Heart left ventricle (tissue), 16 donors: ENCODE measurements at regions not wholly inside any gene's neighbourhood (a gene's known extent, or its start where the extent isn't known, plus 50 kb on each side); places are given as distances from the start of the nearest gene placed in this dataset.

Experiments used
- ATAC-seq, 4 donors: fragments of 200-7000 bp; cut with Tn5 transposase; one replicate each; pipeline ENCODE4 v1.9.1; 2020 to 2022; ENCODE audit warnings: moderate library complexity in 4 of 4, mild to moderate bottlenecking in 3 of 4, moderate number of reproducible peaks in 1 of 4
- DNase-seq, 5 donors: peaks; one replicate each; pipeline ENCODE4 v3.0.0-alpha.2; 2020
- H3K27ac ChIP-seq, 12 donors: fragments of 200-600 bp; sonication (generic) in 4 of 12; one replicate each; pipeline versions ENCODE4 v1.5.0 to v1.8.0; 2016 to 2022; ENCODE audit warnings: mild to moderate bottlenecking in 2 of 12
- H3K27me3 ChIP-seq, 9 donors: fragments of 200-600 bp; sonication (generic) in 2 of 9; one replicate each; pipeline versions ENCODE4 v1.5.1 to v1.8.0; 2016 to 2022; ENCODE audit warnings: mild to moderate bottlenecking in 3 of 9
- H3K36me3 ChIP-seq, 9 donors: fragments of 200-600 bp; sonication (generic) in 2 of 9; one replicate each; pipeline versions ENCODE4 v1.5.0 to v1.8.0; 2018 to 2022; ENCODE audit warnings: mild to moderate bottlenecking in 2 of 9
- H3K4me1 ChIP-seq, 12 donors: fragments of 200-600 bp; sonication (generic) in 4 of 12; one replicate each; pipeline versions ENCODE4 v1.5.0 to v1.8.0; 2016 to 2022; ENCODE audit warnings: mild to moderate bottlenecking in 3 of 12
- H3K4me3 ChIP-seq, 12 donors: fragments of 200-600 bp; sonication (generic) in 4 of 12; one replicate each; pipeline versions ENCODE4 v1.5.0 to v1.8.0; 2017 to 2022; ENCODE audit warnings: mild to moderate bottlenecking in 9 of 12, moderate library complexity in 4 of 12
- H3K9me3 ChIP-seq, 12 donors: fragments of 200-600 bp; sonication (generic) in 4 of 12; one replicate each; pipeline versions ENCODE4 v1.5.0 to v1.8.0; 2016 to 2022; ENCODE audit warnings: mild to moderate bottlenecking in 1 of 12
- POLR2A ChIP-seq, 2 donors: fragments of 450-650 bp; IDR thresholded peaks; one replicate each; pipeline ENCODE4 v1.6.1; 2017; ENCODE audit warnings: antibody characterized with exemption in 2 of 2, mild to moderate bottlenecking in 2 of 2, moderate library complexity in 2 of 2
- WGBS, 4 donors: extraction: QIAGEN DNeasy Blood & Tissue Kit in 2 of 4; methylation state at CpG; one replicate each; pipeline versions ENCODE4 v1.1.5 to v1.1.7; 2013 to 2018; 5-methylcytosine and 5-hydroxymethylcytosine counted together
- intact Hi-C, 10 donors: fragments of 100-400 bp; cut with DNase I; formaldehyde crosslinking; loops; one replicate each; pipeline versions ENCODE4 v1.11.1 to v1.14.2; 2022
- TF ChIP-seq, protein P1 (sequence below), 12 donors: fragments of 200-600 bp; sonication (generic) in 4 of 12; IDR thresholded peaks; one replicate each; pipeline versions ENCODE4 v1.5.0 to v1.8.0; 2018 to 2022; ENCODE audit warnings: antibody characterized with exemption in 12 of 12, mild to moderate bottlenecking in 5 of 12
- donor health status: ischemic (EF 13 %, LVEDD 7.1; RV severe dilation, severe dysfunction).
- donor health status: healthy with polysubstance abuse.
- donor health status: DM: no; HTN: yes; CAD: no.
- donor health status: DM: no; HTN: no; CAD: no.
- donor health status: ischemic (EF 25% LVEDD 6.9; RV normal size, moderate dysfunction).
- donor health status: ischemic (EF 25% LVEDD 5.7; RV mildly dilated, moderate dysfunction).
- donor health status: healthy.
- donor health status: DM: yes; HTN: yes; CAD: no.
- donor health status: ischemic (EF 35%, LVEDD 5.7; RV mildly dilated, moderate dysfunction).
- donor health status: nonischemic (EF 11% LVEDD 7.7; RV severe dilation, severe dysfunction).
- donor health status: DM: yes; HTN: yes; CAD: no.
- donor health status: PGD.
- donor health status: ischemic (EF 29% LVEDD 5.4; RV normal size, mild dysfunction).
- donor health status: nonischemic (EF 23%, LVEDD 6.1; RV moderate dilation, normal function).

DNA sequence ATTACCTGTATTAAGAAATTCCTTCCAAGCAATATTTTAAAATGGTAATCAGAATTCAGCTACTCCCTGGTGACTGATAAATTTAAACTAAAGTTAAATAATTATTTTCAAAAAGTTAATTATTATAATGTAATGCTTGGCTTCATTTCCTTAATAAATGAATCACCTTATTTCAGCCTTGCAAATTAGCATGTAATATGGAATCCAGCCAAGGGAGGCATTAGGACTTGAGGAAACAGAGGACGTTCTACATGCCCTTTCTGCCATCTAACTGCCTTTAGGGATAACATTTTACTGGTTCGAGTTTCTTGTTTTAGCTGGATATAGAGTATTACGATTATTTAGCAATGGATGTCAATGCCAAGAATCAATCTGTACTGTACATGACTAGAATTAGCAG is 636.3 kb downstream of the TSN start:
- Histone ChIP-seq H3K27me3 (no peaks in the 10 kb centered on the region), H3K9me3 (peaks cover 0 to 13% (median 8%) of the 10 kb centered on the region in 12 donors), H3K27ac (no peak overlapping the region), H3K4me1 (no peaks in the 10 kb centered on the region), H3K4me3 (no peak overlapping the region), H3K36me3 (no peaks in the 10 kb centered on the region)
- intact Hi-C loops = no loop called here
- no peak for ATAC-seq
- DNase-seq = no peak
- TF ChIP-seq, protein P1, sequence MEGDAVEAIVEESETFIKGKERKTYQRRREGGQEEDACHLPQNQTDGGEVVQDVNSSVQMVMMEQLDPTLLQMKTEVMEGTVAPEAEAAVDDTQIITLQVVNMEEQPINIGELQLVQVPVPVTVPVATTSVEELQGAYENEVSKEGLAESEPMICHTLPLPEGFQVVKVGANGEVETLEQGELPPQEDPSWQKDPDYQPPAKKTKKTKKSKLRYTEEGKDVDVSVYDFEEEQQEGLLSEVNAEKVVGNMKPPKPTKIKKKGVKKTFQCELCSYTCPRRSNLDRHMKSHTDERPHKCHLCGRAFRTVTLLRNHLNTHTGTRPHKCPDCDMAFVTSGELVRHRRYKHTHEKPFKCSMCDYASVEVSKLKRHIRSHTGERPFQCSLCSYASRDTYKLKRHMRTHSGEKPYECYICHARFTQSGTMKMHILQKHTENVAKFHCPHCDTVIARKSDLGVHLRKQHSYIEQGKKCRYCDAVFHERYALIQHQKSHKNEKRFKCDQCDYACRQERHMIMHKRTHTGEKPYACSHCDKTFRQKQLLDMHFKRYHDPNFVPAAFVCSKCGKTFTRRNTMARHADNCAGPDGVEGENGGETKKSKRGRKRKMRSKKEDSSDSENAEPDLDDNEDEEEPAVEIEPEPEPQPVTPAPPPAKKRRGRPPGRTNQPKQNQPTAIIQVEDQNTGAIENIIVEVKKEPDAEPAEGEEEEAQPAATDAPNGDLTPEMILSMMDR (IDR thresholded peaks at IDR 0.05) = no peak
- no peak for TF ChIP-seq POLR2A (IDR thresholded peaks at IDR 0.05)
- 73 to 77% (median 74%) methylated on average over 3 of the region's 3 CpGs for WGBS, 4 donors

DNA sequence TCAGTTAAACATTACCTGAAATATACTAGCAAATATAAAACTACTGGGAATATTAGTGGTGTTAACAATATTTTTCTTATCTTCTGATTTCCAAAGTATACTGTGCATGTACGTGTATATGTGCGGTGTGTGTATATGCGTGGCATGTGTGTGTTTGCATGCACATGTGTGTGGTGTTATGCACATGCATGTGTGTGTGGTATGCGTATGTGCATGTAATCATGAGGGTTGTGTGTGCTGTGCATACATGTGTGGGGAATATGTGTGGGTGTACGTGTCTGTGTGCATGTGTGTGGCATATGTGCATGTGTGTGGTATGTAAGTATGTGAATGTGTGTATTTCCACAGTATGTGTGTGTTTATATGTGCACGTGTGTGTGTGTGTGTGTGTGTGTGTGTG is 640.2 kb downstream of the TSN start:
- intact Hi-C loops = no loop called here
- TF ChIP-seq, protein P1 (IDR thresholded peaks at IDR 0.05) = no peak
- Histone ChIP-seq H3K9me3 (no peaks in the 10 kb centered on the region), H3K4me1 (no peaks in the 10 kb centered on the region), H3K27me3 (no peaks in the 10 kb centered on the region), H3K4me3 (no peak overlapping the region), H3K27ac (no peak overlapping the region), H3K36me3 (no peaks in the 10 kb centered on the region)
- 83 to 94% (median 89%) methylated on average over 6 of the region's 6 CpGs for WGBS, 4 donors
- ATAC-seq (no peak), DNase-seq (no peak)

DNA sequence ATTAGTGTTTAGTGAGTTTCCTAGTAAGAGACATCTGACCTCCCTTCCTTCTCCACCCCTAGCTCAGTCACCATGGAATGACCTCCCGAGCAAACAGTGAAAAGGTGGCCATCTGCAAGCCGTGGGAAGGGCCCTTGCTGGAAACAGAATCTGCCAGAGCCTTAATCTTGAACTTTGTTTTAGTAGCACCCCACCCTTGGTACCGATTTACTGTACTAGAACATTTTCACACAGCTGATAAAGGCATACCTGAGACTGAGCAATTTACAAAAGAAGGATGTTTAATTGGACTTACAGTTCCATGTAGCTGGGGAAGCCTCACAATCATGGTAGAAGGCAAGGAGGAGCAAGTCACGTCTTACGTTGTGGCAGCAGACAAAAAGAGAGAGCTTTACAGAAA is 655.8 kb downstream of the TSN start:
- Histone ChIP-seq H3K27me3 (no peaks in the 10 kb centered on the region), H3K9me3 (peaks cover 0 to 10% (median 0%) of the 10 kb centered on the region in 12 donors), H3K27ac (no peak overlapping the region), H3K36me3 (no peaks in the 10 kb centered on the region), H3K4me3 (no peak overlapping the region), H3K4me1 (no peaks in the 10 kb centered on the region)
- ATAC-seq = no peak
- TF ChIP-seq, protein P1 (IDR thresholded peaks at IDR 0.05) = no peak
- WGBS, 4 donors = 70 to 75% (median 72%) methylated on average over 5 of the region's 5 CpGs
- DNase-seq = no peak
- intact Hi-C loops = no loop called here

DNA sequence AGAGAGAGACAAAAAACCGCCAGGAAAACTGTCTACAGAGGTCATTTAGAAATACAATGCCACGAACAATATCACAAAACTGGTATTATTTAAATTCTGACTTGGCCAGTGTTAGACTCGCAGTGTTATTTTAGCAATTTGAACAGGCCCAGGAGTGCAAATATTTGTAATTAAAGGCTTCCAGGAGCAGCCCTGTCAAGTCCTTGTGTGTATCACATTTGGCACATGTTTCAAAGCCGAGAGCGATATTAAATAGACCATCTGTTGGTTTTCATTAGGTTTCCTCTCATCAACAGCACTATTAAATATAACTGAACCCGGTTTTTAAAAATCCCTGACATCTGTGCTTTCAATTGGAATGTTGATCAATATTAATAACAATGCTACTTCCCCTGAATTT is 656.9 kb downstream of the TSN start:
- no peak overlapping the region for H3K4me3 ChIP-seq
- no peak for DNase-seq
- no peak for ATAC-seq
- H3K27ac ChIP-seq = no peak overlapping the region
- H3K36me3 ChIP-seq = no peaks in the 10 kb centered on the region
- intact Hi-C loops = no loop called here
- peaks cover 0 to 10% (median 0%) of the 10 kb centered on the region in 12 donors for H3K9me3 ChIP-seq
- H3K27me3 ChIP-seq = no peaks in the 10 kb centered on the region
- no peaks in the 10 kb centered on the region for H3K4me1 ChIP-seq
- TF ChIP-seq POLR2A (IDR thresholded peaks at IDR 0.05) = no peak
- TF ChIP-seq, protein P1 (IDR thresholded peaks at IDR 0.05) = no peak
- WGBS, 4 donors = 69 to 72% (median 70%) methylated on average over 6 of the region's 6 CpGs
